ENCODE measurements at regions not wholly inside any gene's neighbourhood (a gene's known extent, or its start where the extent isn't known, plus 50 kb on each side); places are given as distances from the start of the nearest gene placed in this dataset.

DNA sequence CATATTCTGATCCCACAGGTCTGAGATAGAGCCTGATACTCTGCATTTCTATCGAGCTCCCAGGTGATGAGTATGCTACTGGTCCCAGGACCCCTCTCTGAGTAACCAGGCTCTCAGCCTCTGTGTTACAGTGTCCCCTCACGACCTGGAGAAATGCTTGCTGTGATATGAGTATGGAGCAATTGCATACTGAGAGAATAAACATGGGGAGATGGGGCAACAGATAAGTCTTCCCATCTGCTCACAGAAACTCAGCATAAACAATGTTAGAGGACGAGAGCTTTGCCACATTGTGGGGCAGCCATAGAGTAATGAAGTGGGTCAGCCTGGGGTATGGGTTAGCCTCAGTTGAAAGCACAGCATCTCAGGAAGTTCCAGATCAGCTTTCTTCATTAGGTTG, 82.6 kb upstream of the HS3ST1 start:
- H3K4me1 Mint-ChIP-seq (ENCODE audit: low read depth), result no peaks in the 10 kb centered on the region
- no peak for DNase-seq
- no peak overlapping the region for H3K4me3 Mint-ChIP-seq

DNA sequence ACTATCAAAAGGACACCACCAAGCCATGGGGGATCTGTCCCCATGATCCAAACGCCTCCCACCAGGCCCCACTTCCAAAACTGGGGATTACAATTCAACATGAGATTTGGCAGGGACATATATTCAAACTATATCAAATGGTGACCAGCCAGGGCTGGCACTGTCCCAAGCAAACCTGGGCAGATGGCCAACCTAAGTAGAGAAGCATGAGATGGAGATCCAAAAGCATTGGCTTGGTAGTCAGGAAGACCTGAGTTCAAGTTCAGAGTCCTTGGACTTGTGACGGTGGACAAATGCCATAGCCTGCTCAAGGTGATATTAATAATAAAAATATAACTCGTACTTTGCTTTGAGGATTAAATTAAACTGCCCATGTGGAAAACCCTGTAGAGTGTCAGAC, 79.2 kb upstream of the HS3ST1 start:
- DNase-seq, result no peak
- Mint-ChIP-seq H3K27me3 (ENCODE audit: insufficient read depth) (no peaks in the 10 kb centered on the region; the same call in 1 of the 2 replicates), H3K9me3 (peaks cover 53% of the 10 kb centered on the region), H3K36me3 (ENCODE audit: low read depth) (no peaks in the 10 kb centered on the region), H3K4me3 (no peak overlapping the region), H3K4me1 (ENCODE audit: low read depth) (no peaks in the 10 kb centered on the region), H3K27ac (no peak overlapping the region)
- TF ChIP-seq, protein P1, sequence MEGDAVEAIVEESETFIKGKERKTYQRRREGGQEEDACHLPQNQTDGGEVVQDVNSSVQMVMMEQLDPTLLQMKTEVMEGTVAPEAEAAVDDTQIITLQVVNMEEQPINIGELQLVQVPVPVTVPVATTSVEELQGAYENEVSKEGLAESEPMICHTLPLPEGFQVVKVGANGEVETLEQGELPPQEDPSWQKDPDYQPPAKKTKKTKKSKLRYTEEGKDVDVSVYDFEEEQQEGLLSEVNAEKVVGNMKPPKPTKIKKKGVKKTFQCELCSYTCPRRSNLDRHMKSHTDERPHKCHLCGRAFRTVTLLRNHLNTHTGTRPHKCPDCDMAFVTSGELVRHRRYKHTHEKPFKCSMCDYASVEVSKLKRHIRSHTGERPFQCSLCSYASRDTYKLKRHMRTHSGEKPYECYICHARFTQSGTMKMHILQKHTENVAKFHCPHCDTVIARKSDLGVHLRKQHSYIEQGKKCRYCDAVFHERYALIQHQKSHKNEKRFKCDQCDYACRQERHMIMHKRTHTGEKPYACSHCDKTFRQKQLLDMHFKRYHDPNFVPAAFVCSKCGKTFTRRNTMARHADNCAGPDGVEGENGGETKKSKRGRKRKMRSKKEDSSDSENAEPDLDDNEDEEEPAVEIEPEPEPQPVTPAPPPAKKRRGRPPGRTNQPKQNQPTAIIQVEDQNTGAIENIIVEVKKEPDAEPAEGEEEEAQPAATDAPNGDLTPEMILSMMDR (IDR thresholded peaks at IDR 0.05), result no peak

More for the DNA sequence above, 82.6 kb upstream of the HS3ST1 start:
- Mint-ChIP-seq H3K36me3 (ENCODE audit: low read depth) (no peaks in the 10 kb centered on the region), H3K9me3 (peaks cover 60% of the 10 kb centered on the region), H3K27me3 (ENCODE audit: insufficient read depth) (no peaks in the 10 kb centered on the region; the same call in 1 of the 2 replicates), H3K27ac (no peak overlapping the region)
- TF ChIP-seq, protein P1 (IDR thresholded peaks at IDR 0.05), result no peak

DNA sequence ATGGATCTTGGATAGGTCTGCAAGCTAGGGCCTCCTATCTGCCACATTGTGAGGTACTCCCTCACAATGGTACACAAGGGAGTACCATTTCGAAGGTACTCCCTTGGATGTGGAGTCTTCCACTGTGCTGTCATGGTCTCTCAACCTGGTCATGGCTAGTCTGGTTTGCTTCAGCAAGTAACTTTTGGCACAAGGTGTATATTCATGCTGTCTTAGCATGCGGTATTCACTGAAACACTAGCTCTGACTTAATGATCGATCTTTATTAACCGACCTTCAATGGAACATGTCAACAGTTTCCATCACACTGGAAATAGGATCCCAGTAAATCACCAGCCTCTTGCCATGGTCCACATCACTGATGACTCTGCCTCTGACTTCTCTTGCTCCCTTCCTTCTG, 77.5 kb upstream of the HS3ST1 start:
- Mint-ChIP-seq H3K9me3 (peaks cover 57% of the 10 kb centered on the region), H3K4me1 (ENCODE audit: low read depth) (no peaks in the 10 kb centered on the region), H3K4me3 (no peak overlapping the region), H3K27ac (no peak overlapping the region), H3K27me3 (ENCODE audit: insufficient read depth) (no peaks in the 10 kb centered on the region; the same call in 1 of the 2 replicates), H3K36me3 (ENCODE audit: low read depth) (no peaks in the 10 kb centered on the region)
- DNase-seq, result no peak
- TF ChIP-seq, protein P1 (IDR thresholded peaks at IDR 0.05), result no peak

DNA sequence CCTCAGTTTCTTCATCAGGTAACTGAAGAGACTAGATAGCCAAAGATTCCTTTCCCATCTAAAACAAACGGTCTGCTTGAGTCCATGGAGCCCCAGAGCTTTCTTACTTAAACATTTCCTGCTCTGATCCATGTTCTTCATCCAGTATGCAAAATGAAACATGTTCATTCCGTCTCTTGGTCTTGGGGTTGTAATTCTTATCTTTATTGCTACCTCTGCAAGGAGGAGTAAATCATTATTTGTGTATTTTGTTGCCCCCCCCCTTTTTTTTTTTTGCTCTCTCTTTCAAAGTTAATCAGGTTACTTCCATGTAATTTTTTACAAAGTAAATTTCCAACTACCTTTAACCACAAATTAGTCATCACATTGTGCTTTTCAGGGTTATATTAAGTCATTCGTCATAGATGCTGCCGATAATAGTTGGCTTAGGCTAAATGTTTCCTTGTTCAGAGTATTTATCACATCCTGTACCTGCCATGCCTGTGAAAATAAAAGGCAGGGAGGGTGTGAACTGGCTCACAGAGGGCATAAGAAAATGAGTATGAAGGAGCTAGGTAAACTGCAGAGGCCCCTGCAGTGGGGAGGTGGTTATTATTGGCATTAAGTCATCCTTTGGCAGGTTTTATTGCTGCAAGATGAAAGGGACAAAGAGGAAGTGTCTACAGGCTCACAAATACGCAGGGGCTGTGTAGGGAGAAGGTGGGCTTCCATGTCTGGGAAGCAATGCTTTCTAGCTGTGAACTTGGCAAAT, 76.7 kb upstream of the HS3ST1 start:
- no peak overlapping the region for H3K27ac Mint-ChIP-seq
- H3K36me3 Mint-ChIP-seq (ENCODE audit: low read depth), result no peaks in the 10 kb centered on the region
- no peaks in the 10 kb centered on the region for H3K4me1 Mint-ChIP-seq (ENCODE audit: low read depth)
- TF ChIP-seq, protein P1 (IDR thresholded peaks at IDR 0.05), result no peak
- no peak for DNase-seq
- H3K27me3 Mint-ChIP-seq (ENCODE audit: insufficient read depth), result no peaks in the 10 kb centered on the region; the same call in 1 of the 2 replicates
- peaks cover 53% of the 10 kb centered on the region for H3K9me3 Mint-ChIP-seq
- H3K4me3 Mint-ChIP-seq, result no peak overlapping the region

DNA sequence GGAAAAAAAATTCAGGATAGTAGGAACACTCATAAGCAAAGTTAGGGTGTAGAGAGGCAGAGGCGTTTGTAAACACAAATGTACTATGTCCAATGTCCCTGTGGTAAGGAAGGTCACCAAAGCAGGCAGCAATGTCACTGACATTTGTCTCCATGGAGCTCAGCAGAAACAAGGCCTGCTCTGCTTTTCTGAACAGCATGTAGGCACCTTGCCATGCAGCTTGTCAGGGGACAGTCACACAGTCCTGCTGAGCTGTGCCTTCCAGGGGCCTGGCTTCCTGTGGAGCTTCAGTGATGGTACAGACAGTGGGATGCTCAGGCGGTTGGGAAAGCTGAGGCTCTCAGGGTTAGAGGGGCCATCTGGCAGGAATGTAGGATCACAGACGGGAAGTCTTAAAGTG, 74.5 kb upstream of the HS3ST1 start:
- Mint-ChIP-seq H3K36me3 (ENCODE audit: low read depth) (no peaks in the 10 kb centered on the region), H3K4me1 (ENCODE audit: low read depth) (no peaks in the 10 kb centered on the region), H3K27ac (no peak overlapping the region), H3K9me3 (peaks cover 36% of the 10 kb centered on the region), H3K4me3 (no peak overlapping the region), H3K27me3 (ENCODE audit: insufficient read depth) (no peaks in the 10 kb centered on the region)
- no peak for DNase-seq
- TF ChIP-seq, protein P1 (IDR thresholded peaks at IDR 0.05), result no peak
